ENCODE measurements at regions not wholly inside any gene's neighbourhood (a gene's known extent, or its start where the extent isn't known, plus 50 kb on each side); places are given as distances from the start of the nearest gene placed in this dataset.

DNA sequence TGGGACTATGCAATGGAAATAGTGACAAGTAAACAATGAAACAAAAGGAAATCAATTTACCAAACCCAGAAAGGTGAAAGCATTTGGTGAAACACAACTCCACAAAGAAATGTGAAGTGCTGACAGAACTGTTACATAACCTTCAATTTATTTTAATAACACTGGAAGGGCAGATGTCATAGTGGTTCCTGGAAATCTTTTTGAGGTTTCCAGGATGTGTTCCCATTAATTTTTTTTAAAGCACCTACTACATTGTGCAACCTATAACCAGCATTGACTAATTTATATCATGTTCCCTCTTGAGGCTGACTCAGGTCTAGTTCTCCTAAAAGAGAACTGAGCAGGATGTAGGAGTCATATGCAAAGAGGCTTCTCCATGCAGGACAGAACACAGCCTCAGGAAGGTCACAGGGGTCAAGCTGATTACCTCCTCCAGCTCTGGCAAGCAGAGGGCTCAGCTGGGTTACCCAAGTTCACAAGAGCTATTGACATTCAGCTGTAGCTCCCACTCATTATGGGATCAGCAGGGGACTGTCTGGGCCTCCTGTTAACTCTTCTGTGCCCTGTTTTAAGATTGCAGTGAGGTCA lies 157.1 kb upstream of the NRIP1 start:
- Histone ChIP-seq H3K4me3 (replicated peaks in 1 of 3; ENCODE audit: low read depth in 2 of 3, low read length in 3 of 3) (peak overlapping the region in 1 of 3 experiments; percentile 35), H3K9me3 (replicated peaks in 1 of 2; ENCODE audit: control insufficient read depth in 1 of 2, insufficient read depth in 1 of 2, low read length in 2 of 2) (no peaks in the 10 kb centered on the region), H3K36me3 (replicated peaks in 1 of 2; ENCODE audit: control insufficient read depth in 1 of 2, insufficient read depth in 2 of 2, low read length in 2 of 2) (no peaks in the 10 kb centered on the region), H3K4me1 (ENCODE audit: control insufficient read depth in 1 of 2, insufficient read depth in 2 of 2, low read length in 2 of 2) (peaks cover 49 to 61% of the 10 kb centered on the region in 2 donors), H3K9ac (ENCODE audit: insufficient read depth, low read length, poor library complexity, severe bottlenecking) (no peak overlapping the region), H3K79me2 (ENCODE audit: insufficient read depth, low read length) (no peaks in the 10 kb centered on the region), H2AFZ (ENCODE audit: insufficient read depth, low read depth, low read length, poor library complexity, severe bottlenecking) (no peak overlapping the region), H3K27ac (ENCODE audit: low read depth in 1 of 2, low read length in 2 of 2) (peak overlapping the region; percentile 23 to 88), H3K4me2 (replicated peaks; ENCODE audit: extremely low read depth, low read length, poor library complexity, severe bottlenecking) (peak overlapping the region; percentile 40), H3K27me3 (ENCODE audit: control insufficient read depth in 2 of 2, insufficient read depth in 2 of 2, low read length in 2 of 2) (no peaks in the 10 kb centered on the region), H4K20me1 (ENCODE audit: insufficient read depth, low read length) (no peaks in the 10 kb centered on the region)
- peaks cover 0 to 7% (median 0%) of the 10 kb centered on the region in 7 donors for H3K9me3 Mint-ChIP-seq
- peak; percentile 92 to 96 (median 95) for DNase-seq
- peaks cover 0 to 3% (median 0%) of the 10 kb centered on the region in 3 donors for H3K27me3 Mint-ChIP-seq (ENCODE audit: low read depth in 3 of 3)
- peak overlapping the region; percentile 20 to 51 for H3K4me3 Mint-ChIP-seq
- H3K4me1 Mint-ChIP-seq: peaks cover 53% of the 10 kb centered on the region
- intact Hi-C loops (cut with micrococcal nuclease): loop anchor here (5.0 to 10.0 kb wide), 4 partner anchors 155 to 677 kb away; partner anchors contain the start of genes NRIP1 (in 1 of the 2) and SAMSN1 (in 1 of the 2)
- H3K36me3 Mint-ChIP-seq: peaks cover 2 to 5% of the 10 kb centered on the region in 2 donors
- H3K27ac Mint-ChIP-seq: peak overlapping the region; percentile 87 to 97 (median 93)
- TF ChIP-seq, protein P1, sequence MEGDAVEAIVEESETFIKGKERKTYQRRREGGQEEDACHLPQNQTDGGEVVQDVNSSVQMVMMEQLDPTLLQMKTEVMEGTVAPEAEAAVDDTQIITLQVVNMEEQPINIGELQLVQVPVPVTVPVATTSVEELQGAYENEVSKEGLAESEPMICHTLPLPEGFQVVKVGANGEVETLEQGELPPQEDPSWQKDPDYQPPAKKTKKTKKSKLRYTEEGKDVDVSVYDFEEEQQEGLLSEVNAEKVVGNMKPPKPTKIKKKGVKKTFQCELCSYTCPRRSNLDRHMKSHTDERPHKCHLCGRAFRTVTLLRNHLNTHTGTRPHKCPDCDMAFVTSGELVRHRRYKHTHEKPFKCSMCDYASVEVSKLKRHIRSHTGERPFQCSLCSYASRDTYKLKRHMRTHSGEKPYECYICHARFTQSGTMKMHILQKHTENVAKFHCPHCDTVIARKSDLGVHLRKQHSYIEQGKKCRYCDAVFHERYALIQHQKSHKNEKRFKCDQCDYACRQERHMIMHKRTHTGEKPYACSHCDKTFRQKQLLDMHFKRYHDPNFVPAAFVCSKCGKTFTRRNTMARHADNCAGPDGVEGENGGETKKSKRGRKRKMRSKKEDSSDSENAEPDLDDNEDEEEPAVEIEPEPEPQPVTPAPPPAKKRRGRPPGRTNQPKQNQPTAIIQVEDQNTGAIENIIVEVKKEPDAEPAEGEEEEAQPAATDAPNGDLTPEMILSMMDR (IDR thresholded peaks at IDR 0.05): no peak

DNA sequence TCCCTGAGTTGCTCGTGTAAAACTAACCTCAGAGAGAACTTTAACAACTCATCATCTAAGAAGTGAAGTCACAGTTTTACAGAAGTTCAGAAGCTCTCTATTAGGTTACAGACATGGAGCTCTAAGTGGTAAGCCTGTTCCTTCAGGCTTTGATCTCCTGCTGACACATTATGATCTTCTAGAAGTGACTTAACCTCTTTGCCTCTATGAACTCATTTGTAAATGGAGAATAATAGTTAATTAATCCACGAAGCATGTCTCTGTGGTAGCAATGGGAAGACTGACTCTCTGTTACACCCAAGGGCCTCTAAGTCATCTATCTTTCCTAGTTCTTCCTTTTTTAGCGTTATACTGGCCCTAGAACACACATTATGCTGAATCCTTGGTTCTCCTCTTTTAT lies 157.9 kb upstream of the NRIP1 start:
- Histone ChIP-seq H2AFZ (ENCODE audit: insufficient read depth, low read depth, low read length, poor library complexity, severe bottlenecking) (no peak overlapping the region), H3K4me3 (replicated peaks in 1 of 3; ENCODE audit: low read depth in 2 of 3, low read length in 3 of 3) (peak overlapping the region in 1 of 3 experiments; percentile 35), H3K9ac (ENCODE audit: insufficient read depth, low read length, poor library complexity, severe bottlenecking) (no peak overlapping the region), H3K4me1 (ENCODE audit: control insufficient read depth in 1 of 2, insufficient read depth in 2 of 2, low read length in 2 of 2) (peaks cover 49 to 61% of the 10 kb centered on the region in 2 donors), H3K9me3 (replicated peaks in 1 of 2; ENCODE audit: control insufficient read depth in 1 of 2, insufficient read depth in 1 of 2, low read length in 2 of 2) (no peaks in the 10 kb centered on the region), H3K4me2 (replicated peaks; ENCODE audit: extremely low read depth, low read length, poor library complexity, severe bottlenecking) (peak overlapping the region; percentile 40), H3K36me3 (replicated peaks in 1 of 2; ENCODE audit: control insufficient read depth in 1 of 2, insufficient read depth in 2 of 2, low read length in 2 of 2) (no peaks in the 10 kb centered on the region), H3K27ac (ENCODE audit: low read depth in 1 of 2, low read length in 2 of 2) (peak overlapping the region in 1 of 2 donors; percentile 88), H4K20me1 (ENCODE audit: insufficient read depth, low read length) (no peaks in the 10 kb centered on the region), H3K27me3 (ENCODE audit: control insufficient read depth in 2 of 2, insufficient read depth in 2 of 2, low read length in 2 of 2) (no peaks in the 10 kb centered on the region), H3K79me2 (ENCODE audit: insufficient read depth, low read length) (no peaks in the 10 kb centered on the region)
- peak; percentile 77 to 79 (median 78) for DNase-seq
- TF ChIP-seq, protein P1 (IDR thresholded peaks at IDR 0.05): no peak
- WGBS (ENCODE audit: insufficient coverage): no CpG with 5 or more reads among the region's 3 CpGs
- Mint-ChIP-seq H3K36me3 (peaks cover 2 to 5% of the 10 kb centered on the region in 2 donors), H3K9me3 (peaks cover 0 to 7% (median 0%) of the 10 kb centered on the region in 7 donors), H3K27ac (peak overlapping the region; percentile 87 to 97 (median 93)), H3K27me3 (ENCODE audit: low read depth in 3 of 3) (peaks cover 0 to 3% (median 0%) of the 10 kb centered on the region in 3 donors), H3K4me1 (peaks cover 53% of the 10 kb centered on the region), H3K4me3 (peak overlapping the region; percentile 31 to 51)
- intact Hi-C loops (cut with micrococcal nuclease): loop anchor here (5.0 to 10.0 kb wide), 4 partner anchors 155 to 678 kb away; partner anchors contain the start of genes NRIP1 (in 1 of the 2) and SAMSN1 (in 1 of the 2)

All from CD14-positive monocyte (primary cell).